ENCODE measurements at regions not wholly inside any gene's neighbourhood (a gene's known extent, or its start where the extent isn't known, plus 50 kb on each side); places are given as distances from the start of the nearest gene placed in this dataset.

GRCh38 chr2:116802671-116803070 lies 1011.8 kb upstream of the DDX18 start:
- CTCF ChIA-PET: no interaction called here
- H3K9me3 ChIP-seq (ENCODE audit: control insufficient read depth in 1 of 2, insufficient read depth in 1 of 2, low read depth in 1 of 2, low read length in 2 of 2): peaks cover 8 to 23% of the 10 kb centered on the region in 2 experiments; a peak in 2 of 4 replicates

More at GRCh38 chr2:116802671-116803070, 1011.8 kb upstream of the DDX18 start:
- Histone ChIP-seq H3K27me3 (ENCODE audit: insufficient read depth, low read length) (no peaks in the 10 kb centered on the region), H3K4me1 (ENCODE audit: control insufficient read depth in 1 of 2, insufficient read depth in 2 of 2, low read length in 2 of 2) (no peaks in the 10 kb centered on the region), H3K27ac (ENCODE audit: low read depth, low read length) (no peak overlapping the region), H3K9ac (ENCODE audit: low read length) (no peak overlapping the region), H2AFZ (ENCODE audit: low read depth, low read length, poor library complexity, severe bottlenecking) (no peak overlapping the region), H3K36me3 (ENCODE audit: control insufficient read depth in 1 of 2, insufficient read depth in 2 of 2, low read length in 2 of 2) (no peaks in the 10 kb centered on the region), H3K9me2 (ENCODE audit: insufficient read depth) (no peaks in the 10 kb centered on the region), H3K79me2 (ENCODE audit: insufficient read depth, low read length) (no peaks in the 10 kb centered on the region), H3K4me3 (replicated peaks in 1 of 2; ENCODE audit: low read depth in 1 of 2, low read length in 2 of 2) (no peak overlapping the region), H3K4me2 (ENCODE audit: low read length) (no peak overlapping the region), H4K20me1 (ENCODE audit: insufficient read depth) (no peaks in the 10 kb centered on the region)
- DNase-seq (ENCODE audit: low read depth, low spot score) (no peak), ATAC-seq (no peak)
- BruUV-seq (replicated peaks): no TSS peak
- intact Hi-C loops (cut with micrococcal nuclease): no loop called here
- RAD21 ChIA-PET (ENCODE audit: low non-redundant PET in 1 of 2, low total read pairs in 2 of 2, uncharacterized antibody in 2 of 2, unreplicated experiment in 2 of 2): no interaction called here
- POLR2A ChIA-PET: no interaction called here
- TF ChIP-seq ZFX (IDR thresholded peaks at IDR 0.05) (no peak), SIN3A (IDR thresholded peaks at IDR 0.05; ENCODE audit: low read depth) (no peak), EZH2phosphoT487 (IDR thresholded peaks at IDR 0.05; ENCODE audit: borderline replicate concordance) (no peak), SRF (IDR thresholded peaks at IDR 0.05; ENCODE audit: low read depth) (no peak), ZNF274 (IDR thresholded peaks at IDR 0.05; ENCODE audit: low read depth, low read length) (no peak), POLR2AphosphoS5 (IDR thresholded peaks at IDR 0.05; ENCODE audit: low read depth, low read length) (no peak), TCF7L2 (IDR thresholded peaks at IDR 0.05; ENCODE audit: borderline replicate concordance, extremely low read depth, insufficient read depth, insufficient read length) (no peak), REST (IDR thresholded peaks at IDR 0.05; ENCODE audit: low read depth) (no peak)
